Sigmoid colon (tissue), 4 donors: ENCODE measurements at regions not wholly inside any gene's neighbourhood (a gene's known extent, or its start where the extent isn't known, plus 50 kb on each side); places are given as distances from the start of the nearest gene placed in this dataset.

ENCODE experiments used
- CTCF ChIP-seq, 4 experiments: fragments of 450-650 bp in 3 of 4; fragments of 200-600 bp in 1 of 4; IDR thresholded peaks; one replicate each; pipeline ENCODE4 v1.5.1; 2016 to 2019; ENCODE audit warnings: antibody characterized with exemption in 4 of 4, mild to moderate bottlenecking in 3 of 4, moderate library complexity in 2 of 4
- POLR2A ChIP-seq, 2 donors: fragments of 450-650 bp; IDR thresholded peaks; one replicate each; pipeline ENCODE4 v1.6.1; 2016; ENCODE audit warnings: antibody characterized with exemption in 2 of 2, mild to moderate bottlenecking in 2 of 2, moderate library complexity in 2 of 2
- POLR2AphosphoS5 ChIP-seq, 4 donors: sonication (generic); formaldehyde crosslinking; IDR thresholded peaks; one replicate each; pipeline ENCODE4 v1.6.1; 2017; ENCODE audit warnings: antibody characterized with exemption in 4 of 4

DNA sequence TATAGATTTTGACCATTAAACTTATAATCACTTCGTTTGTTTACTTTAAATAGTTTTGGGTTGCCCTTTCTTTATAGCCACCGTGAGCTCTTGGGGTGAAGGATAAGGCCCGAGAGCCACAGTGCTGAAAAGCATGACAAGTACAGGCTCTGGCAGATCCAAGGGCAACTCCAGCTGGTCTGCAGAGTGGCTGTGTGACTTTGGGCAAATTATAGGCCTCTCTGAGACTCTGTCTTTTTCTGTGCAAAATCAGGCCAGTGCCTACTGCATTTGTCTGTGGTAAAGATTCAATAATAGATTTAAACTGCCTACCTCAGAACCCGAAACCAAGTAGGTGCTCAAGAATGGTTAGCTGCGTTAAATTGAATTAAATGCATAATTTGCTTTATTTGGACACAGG lies 511.3 kb downstream of the QKI start:
- no peak for TF ChIP-seq CTCF (IDR thresholded peaks at IDR 0.05)
- no peak for TF ChIP-seq POLR2A (IDR thresholded peaks at IDR 0.05)
- TF ChIP-seq POLR2AphosphoS5 (IDR thresholded peaks at IDR 0.05): no peak
